GM10266 (cell line): ENCODE measurements at regions not wholly inside any gene's neighbourhood (a gene's known extent, or its start where the extent isn't known, plus 50 kb on each side); places are given as distances from the start of the nearest gene placed in this dataset.

Experiments
- DNase-seq: peaks from one replicate; pipeline ENCODE4 v3.0.0; 2012; ENCODE audit errors: extremely low spot score
- CTCF ChIP-seq: IDR thresholded peaks from 2 replicates; pipeline ENCODE4 v1.5.1; 2012; ENCODE audit warnings: mild to moderate bottlenecking, low read depth; ENCODE audit not compliant: control insufficient read depth, insufficient read depth; ENCODE audit errors: missing control alignments

- DNase-seq = no peak
- no peak for TF ChIP-seq CTCF
These were observed 318.6 kb upstream of the CD180 start for GRCh38 chr5:67515020-67515689.

- DNase-seq = no peak
- TF ChIP-seq CTCF = no peak
These were observed 316.2 kb upstream of the CD180 start for GRCh38 chr5:67512758-67513157.

- DNase-seq = no peak
- no peak for TF ChIP-seq CTCF
These were observed 315.3 kb upstream of the CD180 start for GRCh38 chr5:67511911-67512310.

GRCh38 chr5:67510204-67510603, 313.6 kb upstream of the CD180 start:
- no peak for TF ChIP-seq CTCF

GRCh38 chr5:67509402-67510186, 313.0 kb upstream of the CD180 start:
- TF ChIP-seq CTCF = no peak
- no peak for DNase-seq

More at GRCh38 chr5:67510204-67510603, 313.6 kb upstream of the CD180 start:
- DNase-seq = no peak

GRCh38 chr5:67506241-67506640, 309.6 kb upstream of the CD180 start:
- no peak for TF ChIP-seq CTCF
- no peak for DNase-seq

GRCh38 chr5:67502951-67503350, 306.4 kb upstream of the CD180 start:
- no peak for TF ChIP-seq CTCF
- DNase-seq = no peak
